SK-N-MC (cell line): ENCODE measurements at regions not wholly inside any gene's neighbourhood (a gene's known extent, or its start where the extent isn't known, plus 50 kb on each side); places are given as distances from the start of the nearest gene placed in this dataset.

Experiments used
- DNase-seq: peaks from one replicate; pipeline ENCODE4 v3.0.0-alpha.2; 2011; ENCODE audit warnings: low read depth, low spot score
- H3K27ac ChIP-seq: fragments of 200-600 bp; sonication (generic); 2 replicates; pipeline ENCODE4 v1.5.1; 2016; ENCODE audit warnings: mixed run types
- H3K36me3 ChIP-seq: fragments of 200-600 bp; sonication (generic); 2 replicates; pipeline ENCODE4 v1.6.1; 2017; ENCODE audit warnings: antibody characterized with exemption, low read length, mixed read lengths; ENCODE audit not compliant: insufficient read depth
- H3K4me3 ChIP-seq: fragments of 200-600 bp; sonication (generic); 2 replicates; pipeline ENCODE4 v1.5.1; 2016
- H3K9ac ChIP-seq: fragments of 200-600 bp; sonication (generic); 2 replicates; pipeline ENCODE4 v1.8.0; 2017; ENCODE audit warnings: mixed run types, mixed read lengths; ENCODE audit not compliant: insufficient read length
- H3K9me3 ChIP-seq: fragments of 200-600 bp; sonication (generic); 2 replicates; pipeline ENCODE4 v1.6.1; 2017; ENCODE audit warnings: low read depth, mild to moderate bottlenecking, antibody characterized with exemption, low read length, moderate library complexity, mixed read lengths
- EZH2 ChIP-seq: fragments of 200-600 bp; sonication (generic); IDR thresholded peaks from one replicate; pipeline ENCODE4 v1.6.1; 2017; ENCODE audit warnings: antibody characterized with exemption
- FOXP2 ChIP-seq: optimal IDR thresholded peaks from 2 replicates; pipeline ENCODE3; 2011; ENCODE audit warnings: mild to moderate bottlenecking, moderate library complexity; ENCODE audit not compliant: insufficient read depth; ENCODE audit errors: extremely low read length, control extremely low read depth
- POLR2AphosphoS5 ChIP-seq: IDR thresholded peaks from 2 replicates; pipeline ENCODE4 v1.6.1; 2012; ENCODE audit warnings: mild to moderate bottlenecking, low read depth, low read length, borderline replicate concordance

DNA sequence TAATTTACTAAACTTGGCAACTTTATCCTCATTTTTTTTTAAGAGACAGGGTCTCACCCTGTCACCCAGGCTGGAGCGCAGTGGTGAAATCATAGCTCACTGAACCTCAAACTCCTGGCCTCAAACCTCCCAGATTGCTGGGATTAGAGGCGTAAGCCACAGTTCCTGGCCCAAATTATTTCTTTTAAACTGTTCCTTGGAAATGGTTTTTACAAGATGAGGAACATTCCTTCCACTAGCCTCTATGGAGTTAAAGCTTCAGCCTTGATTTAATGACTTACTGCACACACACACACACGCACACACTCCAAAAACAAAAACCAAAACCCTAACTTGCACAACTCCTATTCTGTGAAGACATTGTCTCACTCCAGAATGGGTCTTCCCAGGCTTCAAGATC, 77.2 kb upstream of the TARS1 start:
- no peak overlapping the region for H3K4me3 ChIP-seq
- no peak for DNase-seq
- H3K36me3 ChIP-seq = no peaks in the 10 kb centered on the region
- no peak overlapping the region for H3K27ac ChIP-seq
- H3K9me3 ChIP-seq = no peaks in the 10 kb centered on the region
- TF ChIP-seq EZH2 (no peak), POLR2AphosphoS5 (no peak), FOXP2 (no peak)
- no peak overlapping the region for H3K9ac ChIP-seq

DNA sequence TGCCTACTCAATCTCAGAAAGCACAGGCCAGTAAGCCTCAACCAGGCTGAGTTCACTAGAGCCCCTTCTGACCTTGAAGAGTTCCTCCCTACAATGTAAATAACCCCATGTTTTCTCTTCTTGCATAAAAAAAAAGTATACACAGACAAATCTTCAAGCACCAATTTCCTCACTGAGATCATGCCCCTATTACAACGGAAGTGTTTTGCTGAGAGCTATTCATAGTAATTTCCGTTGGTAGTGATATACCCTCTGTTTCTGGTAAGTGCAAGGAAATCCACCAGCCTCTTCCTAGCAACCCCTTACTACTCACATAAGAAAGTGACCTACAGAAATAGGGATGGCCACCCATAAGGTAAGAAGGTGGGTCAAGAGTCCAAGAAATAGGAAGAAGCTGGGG, 76.4 kb upstream of the TARS1 start:
- Histone ChIP-seq H3K27ac (no peak overlapping the region), H3K9ac (no peak overlapping the region), H3K4me3 (no peak overlapping the region), H3K9me3 (no peaks in the 10 kb centered on the region), H3K36me3 (no peaks in the 10 kb centered on the region)
- TF ChIP-seq POLR2AphosphoS5 (no peak), EZH2 (no peak), FOXP2 (no peak)
- no peak for DNase-seq

DNA sequence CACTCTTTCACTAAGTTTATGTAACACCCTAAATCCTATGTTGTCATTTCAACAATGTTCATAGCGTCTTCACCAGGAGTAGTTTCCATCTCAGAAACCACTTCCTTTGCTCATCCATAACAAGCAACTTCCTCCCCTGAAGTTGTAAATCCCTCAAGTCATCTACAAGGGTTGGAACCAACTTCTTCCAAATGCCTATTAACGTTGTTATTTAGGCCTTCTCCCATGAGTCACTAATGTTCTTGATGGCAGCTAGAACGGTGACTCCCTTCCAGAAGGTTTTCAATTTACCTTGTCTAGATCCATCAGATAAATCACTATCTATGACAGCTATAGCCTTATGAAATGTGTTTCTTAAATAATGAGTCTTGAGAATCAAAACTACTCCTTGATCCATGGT, 73.3 kb upstream of the TARS1 start:
- Histone ChIP-seq H3K9me3 (no peaks in the 10 kb centered on the region), H3K4me3 (no peak overlapping the region), H3K36me3 (no peaks in the 10 kb centered on the region), H3K9ac (no peak overlapping the region), H3K27ac (no peak overlapping the region)
- TF ChIP-seq POLR2AphosphoS5 (no peak), FOXP2 (no peak), EZH2 (no peak)
- no peak for DNase-seq

DNA sequence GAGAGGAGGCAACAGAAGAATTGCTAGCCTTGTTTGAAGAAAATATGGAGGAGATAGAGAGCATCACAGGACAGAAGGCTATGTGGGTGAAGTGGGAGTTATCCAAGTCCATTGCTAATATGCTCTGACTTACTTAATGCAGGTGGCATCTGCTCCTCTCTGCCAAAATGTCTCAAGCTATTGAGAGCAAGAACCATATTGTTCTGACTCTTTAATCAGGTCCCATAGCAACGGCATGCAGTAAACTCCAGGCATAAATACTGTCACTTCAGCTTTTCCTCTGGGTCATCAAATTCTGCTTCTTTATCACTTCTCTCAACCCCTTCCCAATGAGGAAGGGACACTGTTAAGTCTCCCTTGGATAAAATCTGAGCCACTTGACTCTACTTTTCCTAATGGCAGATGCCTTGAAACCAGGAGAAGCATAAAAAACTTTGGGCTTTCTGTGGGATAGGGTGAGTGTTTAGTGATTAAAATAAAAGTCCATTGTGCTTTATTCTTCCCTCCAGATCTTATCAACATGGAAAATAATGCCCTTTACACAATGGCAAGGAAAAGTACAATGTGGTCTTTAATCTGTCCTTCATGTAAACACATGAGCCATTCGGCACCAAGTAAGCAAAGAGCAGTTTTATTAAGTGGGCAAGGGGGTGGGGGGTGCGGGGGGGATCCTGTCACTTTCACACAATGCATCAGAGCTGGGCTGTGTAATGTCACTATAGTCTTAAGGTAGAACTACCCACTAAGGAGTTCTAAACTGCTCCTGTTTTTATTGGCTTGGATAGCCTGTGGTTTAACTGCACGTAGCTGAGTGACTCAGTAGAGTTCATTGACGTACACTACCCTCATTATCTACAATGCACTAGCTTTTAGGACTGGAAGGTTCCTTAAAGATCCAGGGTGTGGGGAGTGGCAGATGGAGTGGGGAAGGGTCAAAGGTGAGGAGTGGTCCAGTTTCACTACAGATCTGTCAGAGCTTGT, 71.0 kb upstream of the TARS1 start:
- H3K27ac ChIP-seq = no peak overlapping the region
- H3K9ac ChIP-seq = no peak overlapping the region
- H3K36me3 ChIP-seq = no peaks in the 10 kb centered on the region
- H3K9me3 ChIP-seq = no peaks in the 10 kb centered on the region
- no peak for TF ChIP-seq POLR2AphosphoS5
- no peak overlapping the region for H3K4me3 ChIP-seq
- no peak for DNase-seq

DNA sequence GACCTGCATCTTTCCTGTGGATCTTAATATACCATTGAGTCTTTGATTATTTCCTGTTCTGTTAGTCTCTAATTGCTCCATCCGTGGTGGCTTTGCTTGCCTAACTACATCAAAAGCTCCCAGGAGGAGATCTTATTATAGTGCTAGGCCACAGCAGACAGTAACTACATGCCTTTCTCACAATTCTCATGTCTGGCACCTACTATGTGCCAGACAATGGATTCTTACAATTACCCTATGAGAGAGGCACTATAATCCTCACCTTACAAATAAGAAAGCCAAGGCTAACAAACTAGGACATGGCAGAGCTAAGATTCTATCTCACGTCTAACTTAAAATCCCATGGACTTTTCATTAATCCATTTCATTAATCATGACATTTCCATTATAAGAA, 70.3 kb upstream of the TARS1 start:
- no peak overlapping the region for H3K27ac ChIP-seq
- H3K4me3 ChIP-seq = no peak overlapping the region

DNA sequence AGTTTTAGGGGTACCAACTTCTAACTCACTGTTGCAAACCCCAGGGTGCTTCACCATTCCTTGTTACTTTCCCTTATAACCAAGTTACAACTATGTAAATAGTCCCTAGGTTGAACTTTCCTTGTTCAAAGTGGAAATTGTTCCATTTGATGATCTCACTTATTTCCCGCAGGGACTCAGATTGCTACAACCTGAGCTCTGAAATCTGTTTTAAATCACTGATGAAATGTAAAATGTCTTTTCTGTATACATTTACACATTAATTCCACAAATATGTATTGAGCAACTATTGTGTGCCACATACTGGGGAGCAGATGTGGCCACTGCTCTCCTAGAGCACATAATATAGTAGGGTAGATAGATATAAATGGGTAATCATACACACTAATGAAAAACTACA, 69.1 kb upstream of the TARS1 start:
- Histone ChIP-seq H3K27ac (no peak overlapping the region), H3K9ac (no peak overlapping the region), H3K9me3 (no peaks in the 10 kb centered on the region), H3K36me3 (no peaks in the 10 kb centered on the region), H3K4me3 (no peak overlapping the region)
- TF ChIP-seq POLR2AphosphoS5 (no peak), EZH2 (no peak), FOXP2 (no peak)
- DNase-seq = no peak

More for the DNA sequence above, 70.3 kb upstream of the TARS1 start:
- DNase-seq = no peak
- no peak overlapping the region for H3K9ac ChIP-seq
- no peak for TF ChIP-seq FOXP2
- TF ChIP-seq EZH2 = no peak
- no peak for TF ChIP-seq POLR2AphosphoS5
- no peaks in the 10 kb centered on the region for H3K9me3 ChIP-seq
- H3K36me3 ChIP-seq = no peaks in the 10 kb centered on the region

DNA sequence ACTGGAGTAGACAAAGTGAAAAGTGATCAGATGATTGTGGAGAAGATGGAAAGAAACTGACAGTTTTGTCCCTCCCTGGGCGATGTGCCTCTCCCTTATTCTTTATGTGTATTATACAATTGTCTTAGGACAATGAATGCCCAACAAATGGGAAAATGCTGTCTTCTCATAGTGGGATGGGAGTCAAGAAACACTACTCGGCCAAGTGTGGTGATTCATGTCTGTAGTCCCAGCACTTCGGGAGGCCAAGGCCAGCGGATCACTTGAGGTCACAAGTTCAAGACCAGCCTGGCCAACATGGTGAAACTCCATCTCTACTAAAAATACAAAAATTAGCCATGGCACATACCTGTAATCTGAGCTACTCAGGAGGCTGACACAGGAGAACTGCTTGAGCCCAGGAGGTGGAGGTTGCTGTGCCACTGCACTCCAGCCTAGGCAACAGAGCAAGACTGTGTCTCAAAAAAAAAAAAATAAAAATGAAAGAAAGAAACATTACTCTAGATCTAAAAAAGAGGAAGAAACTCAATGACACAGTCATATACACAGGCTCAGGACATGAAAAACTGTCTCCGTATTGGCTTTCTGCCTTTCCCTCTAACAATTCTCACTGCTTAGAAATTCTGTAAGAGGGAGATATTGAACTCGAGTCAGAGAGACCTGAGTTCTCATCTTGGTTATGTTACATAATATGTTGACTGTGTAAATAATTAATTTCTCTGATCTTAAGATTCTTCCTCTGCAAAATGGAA, 67.9 kb upstream of the TARS1 start:
- DNase-seq = no peak
- H3K9ac ChIP-seq = no peak overlapping the region
- no peak overlapping the region for H3K27ac ChIP-seq
- TF ChIP-seq POLR2AphosphoS5 (no peak), FOXP2 (no peak), EZH2 (no peak)
- H3K36me3 ChIP-seq = no peaks in the 10 kb centered on the region
- no peak overlapping the region for H3K4me3 ChIP-seq
- no peaks in the 10 kb centered on the region for H3K9me3 ChIP-seq

DNA sequence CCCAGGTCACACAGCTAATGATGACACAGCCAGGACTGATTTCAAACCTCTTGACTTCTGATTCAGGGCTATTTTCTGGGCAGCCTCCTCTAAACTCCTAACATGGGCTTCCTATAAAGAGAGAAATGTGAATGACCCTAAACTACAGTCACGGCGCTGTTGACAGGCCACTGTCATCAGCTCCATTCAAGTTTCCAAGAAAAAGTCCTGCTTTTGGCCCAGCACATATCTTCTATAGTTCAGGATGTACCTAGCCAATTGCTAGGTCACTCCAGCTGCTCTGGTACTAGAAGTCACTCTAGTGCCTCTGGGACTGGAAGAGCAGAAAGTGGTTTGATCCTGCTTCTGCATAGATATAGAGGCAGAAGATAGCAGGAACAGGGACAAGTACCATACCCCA, 64.9 kb upstream of the TARS1 start:
- no peak for DNase-seq
- no peaks in the 10 kb centered on the region for H3K9me3 ChIP-seq
- no peak overlapping the region for H3K4me3 ChIP-seq
- no peak overlapping the region for H3K9ac ChIP-seq
- no peak overlapping the region for H3K27ac ChIP-seq
- TF ChIP-seq EZH2 = no peak
- TF ChIP-seq POLR2AphosphoS5 = no peak
- TF ChIP-seq FOXP2 = no peak
- no peaks in the 10 kb centered on the region for H3K36me3 ChIP-seq
